Stimulated activated CD4-positive, alpha-beta T cell treated with anti-CD3 and anti-CD28 coated beads, Interleukin-4, amount 100 ng/mL, for 24 hours (primary cell): ENCODE measurements at regions not wholly inside any gene's neighbourhood (a gene's known extent, or its start where the extent isn't known, plus 50 kb on each side); places are given as distances from the start of the nearest gene placed in this dataset.

ENCODE experiments used
- DNase-seq: peaks from one replicate; pipeline ENCODE4 v3.0.0-alpha.2; 2020

DNA sequence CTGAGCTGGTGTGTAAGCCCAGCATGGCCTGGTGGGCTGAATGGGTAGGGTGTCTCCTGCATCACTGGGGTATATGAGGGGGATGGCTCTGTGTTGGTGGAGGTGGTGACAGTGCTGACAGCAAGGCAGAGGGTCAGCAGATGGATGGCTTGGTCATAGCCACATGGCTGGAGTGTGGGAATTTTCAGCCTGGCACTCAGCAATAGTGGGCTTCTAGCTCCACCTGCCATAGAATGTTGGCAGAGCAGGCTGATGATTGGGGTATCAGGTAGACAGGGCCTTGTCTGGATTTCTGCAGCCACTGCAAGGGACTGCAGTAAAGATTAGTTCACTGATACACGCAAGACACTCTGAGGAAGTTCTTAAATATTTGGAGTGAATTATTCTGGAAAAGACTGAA lies 137.5 kb upstream of the BACH2 start:
- DNase-seq = no peak

DNA sequence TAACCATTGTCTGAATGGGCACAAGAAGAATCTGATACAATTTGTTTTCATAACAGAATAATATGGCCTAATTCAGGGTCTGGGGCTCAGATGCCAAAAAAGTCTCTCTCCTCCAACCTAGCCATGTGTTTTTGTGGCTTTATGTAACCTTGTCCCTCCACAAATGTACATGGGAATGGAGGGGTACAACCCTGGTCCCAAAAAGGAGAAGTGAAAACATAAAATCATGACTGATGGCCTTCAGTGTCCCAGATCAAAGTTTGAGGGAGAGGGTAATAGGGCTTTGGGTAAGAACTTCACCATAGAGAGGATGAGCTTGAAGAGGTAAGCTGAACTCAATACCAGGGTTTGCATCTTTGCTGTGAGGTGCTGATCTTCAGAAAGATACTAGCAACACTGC lies 136.3 kb upstream of the BACH2 start:
- DNase-seq = no peak

DNA sequence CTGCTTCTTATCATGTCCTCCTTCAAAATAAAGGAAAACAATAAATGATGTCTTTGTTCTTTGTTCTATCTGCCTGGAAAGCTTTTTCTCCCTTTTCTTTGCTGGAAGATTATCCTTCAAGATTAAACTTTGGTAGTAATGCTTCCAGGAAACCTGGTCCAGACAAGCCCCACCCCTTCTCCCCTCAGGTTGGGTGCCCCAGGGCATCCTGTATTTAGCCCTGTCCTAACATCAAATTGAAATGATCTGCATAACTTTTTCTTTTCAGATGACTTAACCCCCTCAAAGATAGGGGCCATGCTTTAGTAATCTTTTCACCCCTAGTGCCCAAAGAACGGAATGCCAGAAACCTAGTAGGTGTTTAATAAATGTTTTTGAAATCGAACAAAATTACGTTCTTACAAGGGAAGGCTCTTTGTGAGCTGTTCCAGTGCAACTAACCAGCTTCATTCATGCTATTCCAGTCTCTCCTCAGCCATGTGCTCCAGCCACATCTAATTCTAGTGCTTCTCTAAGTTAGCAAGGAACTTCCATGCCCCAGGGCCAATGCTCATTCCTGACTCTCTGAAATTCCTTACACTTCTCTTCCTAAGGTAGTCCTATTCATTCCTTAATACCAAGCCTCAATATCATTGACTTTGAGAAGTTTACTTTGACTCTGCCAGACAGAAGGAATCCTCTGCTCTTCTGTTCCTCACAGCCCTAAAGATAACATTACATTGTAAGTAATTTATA lies 135.6 kb upstream of the BACH2 start:
- no peak for DNase-seq

DNA sequence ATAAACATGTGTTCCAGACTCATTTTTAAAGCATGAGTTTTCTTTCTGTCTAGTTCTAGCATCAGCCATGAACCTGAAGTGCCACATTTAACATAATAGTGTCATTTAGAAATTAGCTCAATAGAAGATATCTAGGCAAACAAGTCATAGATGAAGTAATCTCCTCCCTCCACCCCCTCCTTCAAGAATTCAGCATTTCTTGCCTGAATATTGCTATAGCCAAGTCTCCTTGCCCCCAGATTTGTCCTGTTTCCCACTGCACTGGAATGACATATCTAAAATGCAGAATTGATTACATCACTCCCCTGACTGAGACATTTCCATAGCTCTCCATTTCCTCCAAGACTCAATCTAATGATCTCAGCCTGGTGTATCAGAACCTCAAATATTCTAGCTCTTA lies 134.9 kb upstream of the BACH2 start:
- DNase-seq = no peak

DNA sequence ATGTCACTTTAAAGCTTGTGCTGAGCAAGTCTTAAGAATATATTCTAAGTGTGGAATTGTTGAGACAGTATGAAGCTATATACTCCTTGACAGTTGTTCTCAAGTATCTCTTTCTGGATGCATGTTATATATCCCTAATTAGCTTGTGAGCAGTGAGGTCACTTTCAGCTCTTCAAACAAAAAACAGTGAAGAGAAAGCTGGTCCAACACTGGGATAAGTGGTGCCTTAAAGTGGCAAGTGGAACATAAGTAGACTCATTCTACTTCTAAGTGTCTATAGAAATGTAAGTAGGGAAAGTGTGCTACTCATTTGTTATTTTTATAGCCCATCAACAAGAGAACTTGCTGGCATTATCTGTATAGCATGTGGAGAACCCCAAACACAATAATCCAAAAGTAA lies 133.1 kb upstream of the BACH2 start:
- no peak for DNase-seq

DNA sequence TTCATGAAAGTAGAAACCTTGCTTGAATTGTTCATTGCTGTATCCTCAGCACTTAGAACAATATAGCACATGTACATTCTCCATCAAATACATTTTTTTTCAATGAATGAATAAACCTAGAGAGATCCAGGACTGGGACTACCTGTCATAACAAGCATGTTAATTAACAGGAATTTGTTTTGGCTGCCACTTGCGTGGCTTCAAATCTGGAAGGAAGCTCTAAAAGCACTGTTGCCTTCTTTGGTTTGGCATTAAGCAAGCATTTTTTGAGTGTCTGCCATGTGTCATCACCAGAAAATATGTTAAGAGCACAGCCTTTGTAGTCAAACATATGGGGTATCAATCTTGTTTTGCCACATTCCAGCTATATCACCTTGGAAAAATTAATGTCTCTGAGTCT lies 131.9 kb upstream of the BACH2 start:
- DNase-seq = no peak

DNA sequence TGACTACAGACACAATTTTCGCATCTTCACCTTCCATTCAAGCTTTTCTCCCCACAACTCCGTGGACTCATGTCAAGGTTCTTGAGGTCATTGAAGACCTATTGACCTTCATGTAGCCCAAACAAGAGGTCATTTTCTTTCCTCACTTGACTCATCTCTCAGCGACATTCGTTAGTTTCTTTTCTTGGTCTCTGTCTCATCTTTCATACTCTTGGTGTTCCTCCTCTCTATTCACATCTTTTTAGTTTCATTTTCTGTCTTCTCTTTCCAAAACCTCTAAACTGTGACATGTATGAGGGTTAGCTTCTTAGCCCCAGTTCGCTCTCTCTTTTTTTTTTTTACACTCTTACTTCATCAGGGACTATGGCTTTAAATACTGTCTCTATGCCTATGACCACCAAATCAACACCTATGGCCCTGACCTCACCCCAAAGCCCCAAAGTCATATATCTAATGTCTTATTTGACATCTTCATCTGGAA lies 128.6 kb upstream of the BACH2 start:
- peak; percentile 25 for DNase-seq

DNA sequence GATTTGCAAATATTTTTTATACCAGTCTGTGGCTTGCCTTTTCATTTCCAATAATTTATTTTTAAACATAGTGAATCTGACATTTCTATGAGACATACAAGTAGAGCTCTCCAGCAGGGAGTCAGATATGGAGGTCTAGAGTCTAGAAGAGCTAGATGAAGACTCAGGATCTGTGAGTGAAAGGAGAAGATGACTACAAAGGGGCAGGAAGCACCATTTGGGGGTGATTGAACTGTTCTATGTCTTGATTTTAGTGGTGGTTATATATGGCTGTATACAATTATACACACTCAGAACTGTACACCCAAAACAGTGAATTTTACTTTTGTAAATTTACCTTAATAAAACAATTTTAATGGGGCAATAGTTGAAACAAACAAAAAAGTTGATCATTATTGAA lies 127.9 kb upstream of the BACH2 start:
- DNase-seq = no peak

DNA sequence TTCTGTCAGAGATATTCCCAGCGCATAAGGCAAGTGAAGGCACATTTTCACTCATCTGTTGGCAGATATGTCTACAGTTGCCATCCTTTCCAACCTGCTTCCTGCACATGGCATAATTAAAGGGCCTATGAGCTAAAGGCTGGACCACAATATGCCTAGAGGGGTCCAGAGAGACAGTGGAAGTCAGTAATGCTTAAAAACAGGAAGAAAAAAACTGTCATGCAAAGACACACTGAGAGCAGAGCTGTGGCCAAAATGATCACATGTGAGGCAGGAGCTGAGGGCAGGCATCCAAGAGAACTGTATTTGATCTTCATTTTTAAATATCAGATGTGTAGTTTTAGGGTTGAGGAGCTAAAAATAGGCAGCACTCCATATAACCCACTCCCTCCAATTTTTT lies 125.0 kb upstream of the BACH2 start:
- DNase-seq = no peak

DNA sequence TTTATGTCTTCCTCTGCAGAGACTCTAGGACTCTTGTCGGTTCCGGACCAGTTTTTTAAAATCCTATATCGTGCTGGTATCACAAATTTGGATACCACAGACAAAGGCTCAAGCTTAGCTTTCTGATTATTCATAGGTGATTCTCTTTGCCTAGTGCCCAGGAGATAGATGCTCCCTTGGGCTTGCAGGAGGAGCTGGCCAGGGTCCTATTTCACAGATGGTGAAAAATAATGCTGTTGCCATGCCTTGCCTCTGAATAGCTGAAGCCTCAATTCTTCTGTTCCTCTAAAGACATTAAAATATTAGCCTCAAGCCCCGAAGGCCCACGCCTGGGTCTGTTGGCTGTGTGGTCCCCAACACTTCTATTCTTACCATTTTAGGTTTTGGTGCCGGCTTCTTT lies 123.9 kb upstream of the BACH2 start:
- DNase-seq = no peak

DNA sequence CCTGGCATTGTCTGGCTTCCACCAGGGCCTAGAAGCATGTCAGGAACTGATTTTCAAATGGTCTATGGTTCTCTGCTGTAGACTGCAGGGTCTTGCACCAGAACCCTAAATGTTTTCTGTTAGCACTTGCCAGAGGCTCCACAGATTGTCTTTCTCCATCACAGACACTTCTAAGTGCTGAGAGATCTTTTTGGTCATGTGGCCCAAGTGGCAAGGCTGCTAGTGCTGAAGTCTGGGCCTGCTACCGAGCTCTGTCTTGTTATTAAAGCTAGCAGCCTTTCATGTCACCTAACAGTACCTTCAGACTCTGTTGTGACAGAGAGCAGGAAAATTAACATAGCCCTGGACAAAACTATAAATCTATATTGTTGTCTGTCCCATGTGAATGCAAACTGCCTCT lies 120.7 kb upstream of the BACH2 start:
- no peak for DNase-seq

DNA sequence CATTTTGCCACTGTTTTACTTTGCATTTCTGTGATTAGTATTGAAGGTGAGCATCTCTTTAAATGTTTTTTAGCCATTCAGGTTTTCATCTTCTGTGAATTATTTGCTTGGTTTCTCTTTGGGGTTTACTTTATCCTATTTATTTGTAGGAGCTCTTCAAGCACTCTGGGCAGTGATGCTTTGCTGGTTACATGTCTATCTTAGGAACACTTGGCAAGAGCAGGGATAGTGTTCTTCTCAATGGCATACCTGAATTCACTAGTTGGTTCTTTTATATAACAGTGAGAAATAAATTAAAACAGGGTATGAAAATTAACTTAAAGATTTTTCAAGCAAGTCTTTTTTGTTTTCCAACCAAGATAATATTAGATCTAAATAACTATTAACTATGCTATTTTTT lies 119.7 kb upstream of the BACH2 start:
- no peak for DNase-seq

DNA sequence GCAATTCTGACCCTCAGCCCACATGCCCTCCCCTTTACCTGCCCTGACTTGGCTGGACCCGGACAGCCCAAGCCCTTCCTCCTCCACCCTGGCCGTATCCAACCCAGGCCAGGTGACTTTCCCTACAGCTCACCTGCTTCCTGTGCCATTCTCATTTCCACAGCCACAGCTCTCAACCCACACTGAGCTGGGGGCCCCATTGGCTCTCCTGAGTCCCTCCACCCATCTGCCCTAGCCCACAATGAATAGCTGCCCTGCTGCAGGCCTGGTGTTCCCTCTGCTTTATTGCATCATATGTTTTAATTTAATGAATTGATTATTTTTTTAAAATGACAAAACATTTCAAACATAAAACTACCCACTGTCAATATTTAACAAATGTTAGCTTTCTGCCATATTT lies 118.5 kb upstream of the BACH2 start:
- no peak for DNase-seq

DNA sequence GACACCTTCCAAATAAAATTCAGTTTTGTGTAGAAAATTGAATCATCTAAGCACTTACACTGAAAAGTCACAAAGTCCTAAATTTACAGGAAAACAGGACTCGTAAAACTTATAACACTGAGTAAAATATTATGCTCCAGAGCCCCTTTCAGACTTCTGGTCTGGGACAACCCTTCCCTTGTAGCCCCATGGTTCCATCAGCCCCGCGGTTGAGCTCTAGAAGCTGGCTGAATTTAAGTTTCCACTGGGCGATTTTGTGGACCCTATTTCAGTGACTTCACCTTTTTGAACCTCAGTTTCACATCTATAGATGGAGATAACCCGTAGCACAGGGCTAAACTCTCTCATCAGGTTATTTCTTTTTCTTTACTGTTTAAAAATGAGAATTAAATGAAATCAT lies 117.7 kb upstream of the BACH2 start:
- no peak for DNase-seq

DNA sequence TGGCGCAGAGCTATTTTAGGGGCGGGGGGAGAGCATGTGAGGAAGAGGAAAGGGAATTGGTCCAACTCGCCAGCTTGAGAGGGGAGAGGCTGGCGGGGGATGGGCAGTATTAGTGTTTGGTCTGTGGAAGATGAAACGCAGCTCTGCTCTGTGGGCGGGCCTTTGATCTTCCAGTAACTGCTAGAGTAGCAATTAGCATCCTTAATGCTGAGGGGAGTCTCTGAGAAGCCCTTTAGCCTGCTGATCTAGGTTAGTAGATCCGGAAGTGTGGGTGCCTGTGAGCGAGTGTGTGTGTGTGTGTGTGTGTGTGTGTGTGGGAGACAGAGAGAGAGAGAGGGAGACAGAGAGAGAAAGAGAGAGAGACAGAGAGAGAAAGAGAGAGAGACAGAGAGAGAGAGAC lies 117.2 kb upstream of the BACH2 start:
- peak; percentile 80 for DNase-seq

DNA sequence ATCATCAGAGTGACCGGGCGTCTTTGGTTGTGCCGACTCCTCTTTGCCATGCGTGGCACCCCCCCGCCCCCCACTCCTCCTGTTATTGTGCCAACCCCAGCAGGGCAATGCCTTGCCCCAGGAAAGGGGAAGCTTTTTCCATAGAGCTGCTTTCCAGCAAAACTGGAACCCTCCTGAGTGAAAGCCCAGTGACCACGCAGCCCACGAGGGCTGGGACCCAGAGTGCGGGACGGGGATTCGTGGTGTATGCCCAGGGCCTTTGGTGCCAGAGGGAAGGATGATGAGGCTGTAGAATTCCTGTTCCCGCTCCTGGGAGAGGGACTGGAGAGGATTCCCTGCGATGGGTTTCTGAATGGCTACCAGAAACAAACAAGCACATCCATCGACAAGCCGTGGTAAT lies 116.8 kb upstream of the BACH2 start:
- no peak for DNase-seq

DNA sequence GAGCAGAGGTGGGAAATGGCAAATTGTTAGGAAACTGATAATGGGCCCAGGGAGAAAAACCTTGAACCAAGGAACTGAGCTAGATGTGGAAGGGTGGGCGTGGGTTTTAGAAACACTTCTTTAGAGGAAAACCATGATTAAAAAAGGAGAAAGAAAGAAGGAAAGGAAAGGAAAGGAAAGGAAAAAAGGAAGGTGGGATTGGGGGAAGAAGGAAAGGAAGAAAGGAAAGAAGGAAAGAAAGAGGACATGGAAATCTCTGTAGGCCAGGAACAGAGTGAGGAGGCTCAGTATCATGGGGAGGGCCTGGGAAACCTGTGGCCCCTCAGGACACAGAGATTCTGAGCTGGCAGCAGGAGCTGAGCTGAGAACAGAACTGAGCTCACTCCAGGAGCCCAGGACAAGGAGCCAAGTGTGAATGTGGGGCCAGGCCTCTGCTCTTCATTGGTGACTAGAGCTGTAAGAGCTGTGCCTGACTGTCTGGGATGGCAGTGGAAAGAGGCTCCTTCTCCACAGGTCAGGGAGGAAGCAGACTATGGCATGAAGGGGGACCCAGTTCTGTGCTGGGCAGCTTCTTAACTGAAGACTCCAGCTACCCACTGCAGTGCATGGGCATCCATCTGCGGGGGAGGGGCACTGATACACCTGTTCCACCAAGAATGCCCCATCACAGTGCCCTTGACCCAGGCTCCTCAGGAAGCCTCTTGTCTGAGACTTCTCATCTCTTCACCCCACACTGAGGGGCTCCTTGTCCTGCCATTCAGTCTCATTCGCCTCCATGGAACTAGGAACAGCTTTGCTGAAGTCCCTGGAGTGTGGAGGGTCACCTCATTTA lies 116.1 kb upstream of the BACH2 start:
- no peak for DNase-seq

DNA sequence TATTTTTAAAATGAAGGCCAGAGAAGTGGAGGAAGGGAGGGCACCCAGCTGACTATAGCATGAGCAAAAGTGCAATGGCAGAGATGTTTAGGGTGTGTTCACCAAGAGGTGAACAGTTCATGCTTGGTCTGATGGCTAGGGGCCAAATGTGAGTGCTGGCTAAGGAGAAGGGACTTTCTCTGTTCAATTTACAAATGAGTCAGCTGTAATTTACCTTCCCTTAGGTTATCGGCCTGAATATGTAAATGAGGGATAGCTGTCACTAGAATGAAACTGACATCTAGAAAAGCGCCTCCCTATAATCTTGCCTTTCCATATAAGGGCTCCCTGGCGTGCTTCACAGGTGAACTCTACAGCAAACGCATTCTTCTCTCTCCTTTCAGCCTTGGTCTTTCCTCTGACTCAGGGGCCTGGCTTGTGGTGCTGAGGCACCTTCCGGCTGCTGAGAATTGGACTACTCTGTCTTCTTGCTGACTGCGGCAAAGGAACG lies 114.7 kb upstream of the BACH2 start:
- peak; percentile 78 for DNase-seq

DNA sequence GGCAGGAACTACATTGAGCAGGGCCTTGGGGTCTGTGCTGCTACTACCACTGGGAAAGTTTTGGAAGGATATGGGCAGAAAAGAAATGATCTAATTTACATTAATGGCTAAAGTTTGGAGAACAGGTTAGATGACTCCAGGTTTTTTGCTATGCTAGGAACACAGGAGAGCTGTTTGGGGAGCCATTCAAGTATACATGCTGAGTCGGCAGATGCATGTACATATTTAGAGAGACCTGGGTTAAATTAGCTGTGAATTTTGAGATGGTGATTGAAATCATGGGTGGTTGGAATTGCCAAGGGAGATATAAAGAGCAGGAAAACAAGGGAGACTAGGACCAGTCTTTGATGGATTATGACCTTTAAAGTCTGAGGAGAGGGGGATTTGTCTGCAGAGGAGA lies 113.1 kb upstream of the BACH2 start:
- no peak for DNase-seq

DNA sequence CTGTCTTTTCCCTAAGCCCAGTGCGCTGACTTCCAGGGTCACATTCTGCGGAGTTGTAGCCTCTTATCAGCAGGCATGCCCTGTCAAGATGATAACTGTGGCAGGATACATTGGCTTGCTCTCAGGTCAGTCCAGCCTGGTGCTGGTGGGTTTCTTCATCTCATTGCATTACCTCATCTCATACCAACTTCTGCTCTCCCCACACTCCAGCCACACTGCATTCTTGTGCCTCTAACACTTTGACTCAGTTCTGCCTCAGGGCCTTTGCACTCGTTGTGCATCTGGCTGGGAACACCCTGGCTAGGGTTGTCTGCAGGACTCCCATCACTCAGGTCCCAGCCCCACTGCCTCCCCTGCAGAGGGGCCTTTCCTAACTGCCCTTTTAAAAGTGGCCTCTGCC lies 110.3 kb upstream of the BACH2 start:
- DNase-seq = no peak

DNA sequence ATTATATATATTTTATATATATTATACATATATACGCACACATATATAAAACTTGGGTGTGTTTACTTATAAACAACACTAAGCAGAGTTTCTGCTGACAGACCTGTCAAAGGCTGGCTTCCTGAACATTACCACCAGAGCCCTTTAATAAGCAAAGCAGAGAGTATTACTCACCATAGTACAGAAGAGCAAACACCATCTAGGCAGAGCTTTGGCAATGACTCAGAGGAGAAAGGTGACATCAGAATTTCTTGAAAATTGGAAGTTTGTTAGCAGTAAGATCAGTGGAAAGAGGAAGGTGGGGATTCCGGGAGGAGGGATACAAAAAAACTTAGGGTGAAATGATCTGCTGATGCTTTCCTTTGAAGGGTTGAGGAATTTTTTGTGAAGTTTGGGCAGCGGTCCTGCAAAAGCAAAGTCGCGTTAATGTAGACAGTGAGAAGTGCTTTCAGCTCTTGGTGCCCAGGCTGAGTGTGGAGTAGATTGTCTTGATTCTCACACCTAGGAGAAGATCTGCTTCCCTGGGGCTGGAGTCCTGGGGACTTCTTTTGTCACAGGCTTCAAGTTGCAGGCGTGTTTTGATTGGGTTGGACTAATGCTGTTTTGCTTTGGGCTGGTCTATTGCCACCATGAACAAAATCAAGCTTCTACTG lies 109.6 kb upstream of the BACH2 start:
- DNase-seq = peak; percentile 38

DNA sequence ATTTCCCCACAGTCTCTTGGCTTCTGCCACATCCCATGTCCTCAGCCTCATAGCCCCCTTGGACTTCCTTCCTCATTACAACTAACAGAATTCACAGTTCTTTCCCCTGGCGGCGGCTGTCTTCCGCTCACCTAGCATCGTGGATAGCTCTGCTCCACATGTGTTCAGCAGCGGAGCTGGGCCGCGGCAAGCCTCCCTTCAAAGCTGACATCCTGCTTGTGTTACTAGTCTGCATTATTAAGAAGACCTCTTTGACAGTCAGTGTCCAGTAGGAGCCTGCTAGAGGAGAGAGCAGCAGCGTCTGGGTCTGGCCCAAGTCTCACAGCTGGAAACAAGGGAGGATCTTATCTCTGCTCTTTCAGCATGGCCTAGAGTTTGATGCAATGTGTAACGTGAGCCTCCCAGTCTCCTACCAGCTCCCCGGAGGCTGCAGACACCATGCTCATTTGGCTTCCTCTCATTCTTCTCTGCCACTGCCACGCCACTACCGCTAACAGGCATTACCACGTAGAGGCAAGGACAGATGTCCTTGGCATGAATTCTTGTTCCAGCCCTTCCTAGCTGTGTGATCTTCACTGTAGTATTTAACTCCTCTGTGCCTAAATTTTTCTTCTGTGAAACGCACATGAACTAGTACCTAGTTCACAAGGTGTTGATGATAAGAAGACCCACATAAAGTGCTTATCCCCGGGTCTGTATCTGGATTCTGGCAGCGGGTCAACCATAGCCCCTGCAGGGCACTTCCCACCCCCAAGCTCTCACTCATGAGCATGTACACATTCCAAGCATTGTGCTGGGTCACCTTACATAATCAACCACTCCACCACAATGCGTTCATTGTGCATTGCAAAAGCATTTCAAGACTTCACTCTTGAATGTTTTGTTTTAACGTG lies 107.1 kb upstream of the BACH2 start:
- DNase-seq = no peak

DNA sequence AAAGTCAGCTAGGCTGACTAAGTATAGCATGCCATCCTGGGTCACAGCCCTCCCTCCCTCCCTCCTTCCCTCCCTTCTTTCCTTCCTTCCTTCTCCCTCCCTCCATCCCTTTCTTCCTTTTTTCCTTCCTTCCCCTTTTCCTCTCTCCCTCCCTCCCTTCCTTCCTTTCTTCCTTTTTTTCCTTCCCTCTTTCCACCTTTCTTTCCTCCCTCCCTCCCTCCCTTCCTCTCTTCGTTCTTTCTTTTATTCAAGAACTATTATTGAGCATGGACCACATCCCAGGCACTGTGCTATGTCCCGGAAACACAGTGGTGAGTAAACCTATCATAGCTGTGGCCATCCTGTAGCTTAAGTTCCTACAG lies 106.2 kb upstream of the BACH2 start:
- DNase-seq = no peak
